Stomach smooth muscle (tissue), 2 donors: ENCODE measurements at regions not wholly inside any gene's neighbourhood (a gene's known extent, or its start where the extent isn't known, plus 50 kb on each side); places are given as distances from the start of the nearest gene placed in this dataset.

Experiments
- H3K27ac ChIP-seq: one replicate; pipeline ENCODE4 v1.7.0; 2013; ENCODE audit warnings: mild to moderate bottlenecking, low read length, inconsistent platforms
- H3K27me3 ChIP-seq, 2 donors: one replicate each; pipeline ENCODE4 v1.7.0; 2013; ENCODE audit warnings: low read length in 2 of 2; ENCODE audit not compliant: insufficient read depth in 2 of 2, control insufficient read depth in 1 of 2
- H3K36me3 ChIP-seq, 2 donors: one replicate each; pipeline ENCODE4 v1.7.0; 2013; ENCODE audit warnings: low read length in 2 of 2; ENCODE audit not compliant: control insufficient read depth in 2 of 2, insufficient read depth in 2 of 2
- H3K4me1 ChIP-seq: one replicate; pipeline ENCODE4 v1.7.0; 2013; ENCODE audit warnings: low read length; ENCODE audit not compliant: control insufficient read depth, insufficient read depth
- H3K4me3 ChIP-seq, 2 donors: one replicate each; pipeline ENCODE4 v1.7.0; 2013; ENCODE audit warnings: low read length in 2 of 2
- H3K9ac ChIP-seq, 2 donors: one replicate each; pipeline ENCODE4 v1.7.0; 2013; ENCODE audit warnings: low read length in 2 of 2, mild to moderate bottlenecking in 1 of 2
- H3K9me3 ChIP-seq, 2 donors: one replicate each; pipeline ENCODE4 v1.7.0; 2013; ENCODE audit warnings: low read length in 2 of 2; ENCODE audit not compliant: control insufficient read depth in 2 of 2
- donor health status: healthy.
- donor health status: Pancreatic carcinoma.

GRCh38 chr12:98437806-98438595 lies 77.4 kb upstream of the TMPO start:
- no peak overlapping the region for H3K4me3 ChIP-seq
- no peaks in the 10 kb centered on the region for H3K27me3 ChIP-seq
- H3K36me3 ChIP-seq: no peaks in the 10 kb centered on the region
- no peaks in the 10 kb centered on the region for H3K9me3 ChIP-seq
- no peaks in the 10 kb centered on the region for H3K4me1 ChIP-seq
- no peak overlapping the region for H3K9ac ChIP-seq
- H3K27ac ChIP-seq: no peak overlapping the region

GRCh38 chr12:98438656-98439230 lies 76.6 kb upstream of the TMPO start:
- no peaks in the 10 kb centered on the region for H3K9me3 ChIP-seq
- no peaks in the 10 kb centered on the region for H3K4me1 ChIP-seq
- H3K9ac ChIP-seq: no peak overlapping the region
- H3K36me3 ChIP-seq: no peaks in the 10 kb centered on the region
- H3K4me3 ChIP-seq: no peak overlapping the region
- no peaks in the 10 kb centered on the region for H3K27me3 ChIP-seq
- H3K27ac ChIP-seq: no peak overlapping the region

- H3K9me3 ChIP-seq: no peaks in the 10 kb centered on the region
- peak overlapping the region; percentile 24 for H3K27ac ChIP-seq
- H3K27me3 ChIP-seq: no peaks in the 10 kb centered on the region
- no peak overlapping the region for H3K9ac ChIP-seq
- no peaks in the 10 kb centered on the region for H3K36me3 ChIP-seq
- H3K4me1 ChIP-seq: no peaks in the 10 kb centered on the region
- no peak overlapping the region for H3K4me3 ChIP-seq
These were observed 75.9 kb upstream of the TMPO start for GRCh38 chr12:98439471-98439951.

- no peak overlapping the region for H3K27ac ChIP-seq
- H3K4me3 ChIP-seq: no peak overlapping the region
- no peaks in the 10 kb centered on the region for H3K9me3 ChIP-seq
- H3K36me3 ChIP-seq: no peaks in the 10 kb centered on the region
- H3K4me1 ChIP-seq: no peaks in the 10 kb centered on the region
- no peaks in the 10 kb centered on the region for H3K27me3 ChIP-seq
- H3K9ac ChIP-seq: no peak overlapping the region
These were observed 75.3 kb upstream of the TMPO start for GRCh38 chr12:98439981-98440581.

GRCh38 chr12:98446060-98446459 lies 69.3 kb upstream of the TMPO start:
- no peaks in the 10 kb centered on the region for H3K36me3 ChIP-seq
- no peak overlapping the region for H3K27ac ChIP-seq
- H3K4me3 ChIP-seq: no peak overlapping the region
- H3K9me3 ChIP-seq: no peaks in the 10 kb centered on the region
- H3K27me3 ChIP-seq: no peaks in the 10 kb centered on the region
- H3K4me1 ChIP-seq: no peaks in the 10 kb centered on the region
- H3K9ac ChIP-seq: no peak overlapping the region

- no peak overlapping the region for H3K4me3 ChIP-seq
- H3K9ac ChIP-seq: no peak overlapping the region
- no peaks in the 10 kb centered on the region for H3K27me3 ChIP-seq
- H3K27ac ChIP-seq: no peak overlapping the region
- H3K4me1 ChIP-seq: no peaks in the 10 kb centered on the region
- no peaks in the 10 kb centered on the region for H3K36me3 ChIP-seq
- H3K9me3 ChIP-seq: no peaks in the 10 kb centered on the region
These were observed 68.7 kb upstream of the TMPO start for GRCh38 chr12:98446682-98447081.

GRCh38 chr12:98449584-98449983 lies 65.8 kb upstream of the TMPO start:
- Histone ChIP-seq H3K27me3 (no peaks in the 10 kb centered on the region), H3K36me3 (no peaks in the 10 kb centered on the region)

GRCh38 chr12:98453070-98453469 lies 62.3 kb upstream of the TMPO start:
- no peak overlapping the region for H3K9ac ChIP-seq
- no peaks in the 10 kb centered on the region for H3K9me3 ChIP-seq
- H3K27ac ChIP-seq: no peak overlapping the region
- H3K27me3 ChIP-seq: no peaks in the 10 kb centered on the region
- H3K4me3 ChIP-seq: no peak overlapping the region
- no peaks in the 10 kb centered on the region for H3K36me3 ChIP-seq
- H3K4me1 ChIP-seq: peaks cover 6% of the 10 kb centered on the region

More at GRCh38 chr12:98449584-98449983, 65.8 kb upstream of the TMPO start:
- H3K4me1 ChIP-seq: no peaks in the 10 kb centered on the region
- H3K9me3 ChIP-seq: no peaks in the 10 kb centered on the region
- H3K9ac ChIP-seq: no peak overlapping the region
- H3K4me3 ChIP-seq: no peak overlapping the region
- no peak overlapping the region for H3K27ac ChIP-seq

- H3K27me3 ChIP-seq: no peaks in the 10 kb centered on the region
- H3K9ac ChIP-seq: no peak overlapping the region
- H3K36me3 ChIP-seq: no peaks in the 10 kb centered on the region
- H3K4me3 ChIP-seq: no peak overlapping the region
- no peaks in the 10 kb centered on the region for H3K9me3 ChIP-seq
- no peak overlapping the region for H3K27ac ChIP-seq
- H3K4me1 ChIP-seq: peaks cover 6% of the 10 kb centered on the region
These were observed 61.9 kb upstream of the TMPO start for GRCh38 chr12:98453492-98453891.

GRCh38 chr12:98456041-98456440 lies 59.3 kb upstream of the TMPO start:
- H3K9me3 ChIP-seq: no peaks in the 10 kb centered on the region
- no peak overlapping the region for H3K27ac ChIP-seq
- no peak overlapping the region for H3K9ac ChIP-seq
- peaks cover 6% of the 10 kb centered on the region for H3K4me1 ChIP-seq
- H3K36me3 ChIP-seq: no peaks in the 10 kb centered on the region
- H3K27me3 ChIP-seq: no peaks in the 10 kb centered on the region
- no peak overlapping the region for H3K4me3 ChIP-seq
